ENCODE measurements at regions not wholly inside any gene's neighbourhood (a gene's known extent, or its start where the extent isn't known, plus 50 kb on each side); places are given as distances from the start of the nearest gene placed in this dataset.

GRCh38 chr2:217086038-217086522, 226.2 kb upstream of the TNP1 start:
- Histone ChIP-seq H3K36me3 (replicated peaks in 1 of 2; ENCODE audit: control insufficient read depth in 1 of 2, insufficient read depth in 2 of 2, low read length in 2 of 2) (no peaks in the 10 kb centered on the region), H3K9ac (ENCODE audit: insufficient read depth, low read depth, low read length) (no peak overlapping the region), H4K20me1 (ENCODE audit: insufficient read depth, low read length) (no peaks in the 10 kb centered on the region), H3K27ac (ENCODE audit: extremely low read length, insufficient read depth, low read length) (no peak overlapping the region), H3K27me3 (ENCODE audit: control insufficient read depth in 1 of 2, insufficient read depth in 2 of 2, low read length in 2 of 2) (peaks cover 0 to 4% of the 10 kb centered on the region in 2 experiments; a peak in 1 of 5 replicates), H2AFZ (ENCODE audit: low read length) (no peak overlapping the region), H3K4me2 (ENCODE audit: low read depth, low read length) (no peak overlapping the region), H3K9me3 (ENCODE audit: low read length) (no peaks in the 10 kb centered on the region), H3K4me1 (ENCODE audit: insufficient read depth, low read length) (no peaks in the 10 kb centered on the region), H3K79me2 (ENCODE audit: insufficient read depth, low read length) (no peaks in the 10 kb centered on the region), H3K4me3 (replicated peaks in 1 of 3; ENCODE audit: insufficient read depth in 1 of 3, low read depth in 2 of 3, low read length in 3 of 3) (no peak overlapping the region)
- intact Hi-C loops (cut with micrococcal nuclease; ENCODE audit: unreplicated experiment): no loop called here
- in situ Hi-C loops (cut with HindIII; ENCODE audit: extremely low pct_ligation_motif_present, low pct_unique_long_range_greater_than_20kb): no loop called here
- no TSS peak for BruUV-seq (replicated peaks)
- ChIA-PET CTCF (ENCODE audit: low intra/inter-chr PET ratio, low total read pairs) (no interaction called here), POLR2A (no interaction called here)
- no peak for DNase-seq (ENCODE audit: low spot score)
- no peak for ATAC-seq
- no peak for TF ChIP-seq ZNF850 (CRISPR knock-in tag; conservative IDR thresholded peaks at IDR 0.05)
- no peak for TF ChIP-seq CC2D1A (CRISPR knock-in tag; IDR thresholded peaks at IDR 0.05)
- TF ChIP-seq ZNF781 (CRISPR knock-in tag; IDR thresholded peaks at IDR 0.05; ENCODE audit: borderline replicate concordance, not compliant biosample characterization): no peak
- TF ChIP-seq ZBTB14 (CRISPR knock-in tag; IDR thresholded peaks at IDR 0.05): no peak
- TF ChIP-seq DMTF1 (CRISPR knock-in tag; IDR thresholded peaks at IDR 0.05): no peak
- no peak for TF ChIP-seq ZFP90 (CRISPR knock-in tag; IDR thresholded peaks at IDR 0.05; ENCODE audit: borderline replicate concordance)
- no peak for TF ChIP-seq ZMYM3 (CRISPR knock-in tag; IDR thresholded peaks at IDR 0.05)
- no peak for TF ChIP-seq ZNF234 (CRISPR knock-in tag; conservative IDR thresholded peaks at IDR 0.05)
- TF ChIP-seq ASH2L (IDR thresholded peaks at IDR 0.05; ENCODE audit: insufficient read length, low read depth, low read length): no peak
- no peak for TF ChIP-seq ZNF121 (CRISPR knock-in tag; IDR thresholded peaks at IDR 0.05)
- TF ChIP-seq FIP1L1 (IDR thresholded peaks at IDR 0.05; ENCODE audit: borderline replicate concordance, insufficient read depth, low read depth, low read length): no peak
- no peak for TF ChIP-seq SOX5 (CRISPR knock-in tag; IDR thresholded peaks at IDR 0.05; ENCODE audit: borderline replicate concordance)
- TF ChIP-seq ZNF460 (CRISPR knock-in tag; IDR thresholded peaks at IDR 0.05; ENCODE audit: borderline replicate concordance): no peak
- TF ChIP-seq THAP8 (CRISPR knock-in tag; IDR thresholded peaks at IDR 0.05; ENCODE audit: borderline replicate concordance): no peak
- TF ChIP-seq ZNF292 (CRISPR knock-in tag; IDR thresholded peaks at IDR 0.05; ENCODE audit: borderline replicate concordance, low read depth): no peak
- 15% methylated on average over 1 of the region's 1 CpG for WGBS (ENCODE audit: low lambda C conversion rate)
- FAIRE-seq: no peak
